CD4-positive, alpha-beta memory T cell (primary cell): ENCODE measurements at regions not wholly inside any gene's neighbourhood (a gene's known extent, or its start where the extent isn't known, plus 50 kb on each side); places are given as distances from the start of the nearest gene placed in this dataset.

Source experiments
- CTCF ChIA-PET: fragments of 350-600 bp; sonication (Branson Sonifier 250); formaldehyde crosslinking; loops from one replicate; lab custom pipeline; 2021; ENCODE audit warnings: inconsistent platforms; ENCODE audit not compliant: partially characterized antibody; lab: Charles Lee
- POLR2A ChIA-PET: fragments of 350-600 bp; sonication (Branson Sonifier 250); formaldehyde crosslinking; loops from one replicate; lab custom pipeline; 2021; ENCODE audit not compliant: partially characterized antibody; lab: Charles Lee
- DNase-seq, 5 donors: peaks; one replicate each; pipeline versions ENCODE4 v3.0.0 to v3.0.0-alpha.2; 2020 to 2022; ENCODE audit warnings: mixed read lengths in 1 of 5
- H3K27ac ChIP-seq: one replicate; pipeline ENCODE4 v1.7.0; 2013; ENCODE audit warnings: low read depth, low read length
- H3K27me3 ChIP-seq: 2 replicates; pipeline ENCODE4 v1.7.0; 2013; ENCODE audit warnings: mild to moderate bottlenecking, low read length, moderate library complexity; ENCODE audit not compliant: insufficient read depth
- H3K36me3 ChIP-seq: 2 replicates; pipeline ENCODE4 v1.7.0; 2013; ENCODE audit warnings: mild to moderate bottlenecking, low read length, moderate library complexity; ENCODE audit not compliant: insufficient read depth
- H3K4me1 ChIP-seq: 2 replicates; pipeline ENCODE4 v1.7.0; 2013; ENCODE audit warnings: mild to moderate bottlenecking, low read length, moderate library complexity; ENCODE audit not compliant: insufficient read depth
- H3K4me3 ChIP-seq, 2 donors: one replicate each; pipeline ENCODE4 v1.7.0; 2013; ENCODE audit warnings: low read length in 2 of 2, mild to moderate bottlenecking in 1 of 2
- H3K9me3 ChIP-seq, 2 donors: one replicate each; pipeline ENCODE4 v1.7.0; 2013; ENCODE audit warnings: low read length in 2 of 2, control low read depth in 1 of 2; ENCODE audit not compliant: control insufficient read depth in 1 of 2
- H3K27ac Mint-ChIP-seq, 7 donors: one replicate each; pipeline ENCODE4 v1.8.0; 2020 to 2021; ENCODE audit warnings: mixed read lengths in 7 of 7, mild to moderate bottlenecking in 6 of 7, inconsistent platforms in 3 of 7, moderate library complexity in 3 of 7
- H3K27me3 Mint-ChIP-seq, 2 donors: one replicate each; pipeline ENCODE4 v1.8.0; 2020 to 2021; ENCODE audit warnings: mixed read lengths in 2 of 2
- H3K36me3 Mint-ChIP-seq, 2 donors: one replicate each; pipeline ENCODE4 v1.8.0; 2020 to 2021; ENCODE audit warnings: mixed read lengths in 2 of 2, inconsistent platforms in 1 of 2, mild to moderate bottlenecking in 1 of 2
- H3K4me1 Mint-ChIP-seq, 4 donors: one replicate each; pipeline ENCODE4 v1.8.0; 2020 to 2021; ENCODE audit warnings: mixed read lengths in 4 of 4, mild to moderate bottlenecking in 1 of 4
- H3K4me3 Mint-ChIP-seq, 8 donors: one replicate each; pipeline ENCODE4 v1.8.0; 2020 to 2021; ENCODE audit warnings: mixed read lengths in 8 of 8, mild to moderate bottlenecking in 7 of 8, moderate library complexity in 6 of 8, inconsistent platforms in 3 of 8
- H3K9me3 Mint-ChIP-seq, 8 donors: one replicate each; pipeline ENCODE4 v1.8.0; 2020 to 2021; ENCODE audit warnings: mixed read lengths in 8 of 8, mild to moderate bottlenecking in 5 of 8, inconsistent platforms in 3 of 8, moderate library complexity in 1 of 8
- intact Hi-C: fragments of 100-400 bp; cut with micrococcal nuclease; formaldehyde crosslinking; loops from one replicate; pipeline ENCODE4 v1.15.1; 2023

DNA sequence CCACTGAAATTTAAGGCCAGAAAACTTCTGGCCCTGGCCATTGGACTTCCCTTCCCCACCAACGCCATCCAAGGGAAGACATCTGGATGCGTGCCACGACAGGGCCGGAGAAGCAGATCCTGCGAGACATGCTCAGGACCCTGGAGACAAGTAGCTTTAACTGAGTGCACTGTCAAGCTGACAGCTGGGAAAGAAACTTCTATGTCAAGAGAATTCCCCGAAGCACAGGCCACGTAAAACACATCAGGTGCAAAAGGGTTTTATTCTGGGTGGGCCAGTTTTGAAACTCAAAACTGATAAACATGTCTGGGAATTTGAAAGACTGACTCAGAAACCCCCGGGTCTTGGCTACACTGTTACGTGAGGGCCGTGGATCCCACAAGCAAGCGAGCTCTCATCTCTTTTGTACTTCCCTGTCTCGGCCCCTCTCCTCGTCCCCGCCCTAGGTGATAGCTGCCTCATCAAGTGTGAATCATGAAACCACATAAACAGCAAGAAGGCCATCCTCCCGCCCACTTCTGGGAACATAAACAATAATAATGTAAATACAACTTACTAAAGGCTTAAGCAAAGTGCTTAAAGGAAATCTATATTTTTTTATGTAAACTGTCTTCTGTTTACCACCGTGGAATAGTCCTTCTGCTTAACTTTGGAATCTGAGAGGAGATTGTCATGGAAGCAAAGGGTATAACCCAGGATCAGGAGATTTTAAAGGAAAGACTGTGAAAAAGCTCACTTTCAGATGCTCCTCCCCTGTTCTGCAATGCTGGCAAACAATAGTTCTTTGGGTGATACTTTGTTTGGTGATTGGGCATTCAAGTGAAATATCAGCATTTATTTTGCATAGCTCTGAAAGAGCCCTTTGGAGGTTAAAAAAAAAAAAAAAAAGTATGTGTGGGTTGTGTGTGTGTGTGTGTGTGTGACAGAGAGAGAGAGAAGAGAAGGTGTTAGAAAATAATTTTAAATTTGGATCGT is 406.0 kb upstream of the MAF start:
- Histone ChIP-seq H3K4me3 (no peak overlapping the region), H3K9me3 (no peaks in the 10 kb centered on the region), H3K27me3 (no peaks in the 10 kb centered on the region), H3K36me3 (no peaks in the 10 kb centered on the region), H3K4me1 (no peaks in the 10 kb centered on the region), H3K27ac (no peak overlapping the region)
- Mint-ChIP-seq H3K36me3 (no peaks in the 10 kb centered on the region), H3K27ac (no peak overlapping the region), H3K27me3 (peaks cover 7 to 8% of the 10 kb centered on the region in 2 donors), H3K4me1 (no peaks in the 10 kb centered on the region), H3K9me3 (peaks cover 0 to 9% (median 1%) of the 10 kb centered on the region in 8 donors), H3K4me3 (no peak overlapping the region)
- POLR2A ChIA-PET, result no interaction called here
- CTCF ChIA-PET, result no interaction called here
- intact Hi-C loops, result no loop called here
- DNase-seq, result no peak

DNA sequence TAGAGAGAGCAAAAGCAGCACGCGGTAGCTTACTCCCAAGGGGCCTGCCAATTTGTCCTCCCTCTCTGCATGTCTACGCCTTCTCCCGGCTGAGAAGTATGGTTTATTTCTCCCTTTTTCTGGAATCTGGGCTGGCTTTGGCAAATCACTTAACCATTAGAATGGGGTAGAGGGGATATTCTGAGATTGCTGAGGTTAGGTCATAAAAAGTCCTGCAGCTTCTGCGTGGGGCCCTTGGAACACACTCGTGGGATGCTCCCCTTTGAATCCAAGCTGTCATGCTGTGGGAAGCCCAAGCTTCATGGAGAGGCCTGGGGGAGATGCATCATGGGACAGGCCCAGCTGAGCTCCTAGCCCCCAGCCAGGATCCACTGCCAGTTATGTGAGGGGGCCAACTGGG is 403.6 kb upstream of the MAF start:
- no peaks in the 10 kb centered on the region for H3K36me3 ChIP-seq
- peaks cover 5% of the 10 kb centered on the region in 2 donors for H3K27me3 Mint-ChIP-seq
- H3K4me1 ChIP-seq, result no peaks in the 10 kb centered on the region
- no peak for DNase-seq
- H3K4me1 Mint-ChIP-seq, result no peaks in the 10 kb centered on the region
- ChIA-PET POLR2A (no interaction called here), CTCF (interaction anchor here (0.7 kb wide), 1 partner anchor 10 kb away, joined by 4 read pairs; no protein-coding TSS in a partner anchor)
- intact Hi-C loops, result no loop called here
- H3K9me3 ChIP-seq, result no peaks in the 10 kb centered on the region
- H3K4me3 ChIP-seq, result no peak overlapping the region
- no peaks in the 10 kb centered on the region for H3K36me3 Mint-ChIP-seq
- H3K27me3 ChIP-seq, result no peaks in the 10 kb centered on the region
- no peak overlapping the region for H3K27ac ChIP-seq
- H3K9me3 Mint-ChIP-seq, result peaks cover 0 to 9% (median 1%) of the 10 kb centered on the region in 8 donors
- H3K4me3 Mint-ChIP-seq, result no peak overlapping the region
- H3K27ac Mint-ChIP-seq, result no peak overlapping the region

DNA sequence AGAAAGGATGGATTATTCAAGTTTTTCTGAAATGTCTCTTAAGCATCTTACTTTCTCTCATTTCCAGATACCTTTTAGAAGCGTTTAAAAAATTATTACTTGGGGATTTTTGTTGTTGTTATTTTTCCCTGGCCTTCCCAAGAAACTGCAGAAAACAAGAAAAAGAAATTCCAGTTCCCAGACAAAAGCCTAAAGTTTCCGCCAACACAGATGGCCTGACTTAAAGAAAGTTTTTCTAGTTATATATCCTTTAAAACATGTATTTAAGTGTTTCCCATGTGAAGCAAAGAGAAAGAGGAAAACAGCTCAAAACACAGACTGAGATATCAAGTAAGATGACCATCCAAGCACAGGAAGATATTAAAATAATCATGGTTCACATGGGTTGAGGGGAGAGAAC is 401.7 kb upstream of the MAF start:
- no peak overlapping the region for H3K4me3 ChIP-seq
- H3K27ac ChIP-seq, result no peak overlapping the region
- no peaks in the 10 kb centered on the region for H3K36me3 ChIP-seq
- no peak for DNase-seq
- Mint-ChIP-seq H3K36me3 (no peaks in the 10 kb centered on the region), H3K27ac (no peak overlapping the region), H3K4me1 (no peaks in the 10 kb centered on the region), H3K27me3 (peaks cover 5% of the 10 kb centered on the region in 2 donors), H3K9me3 (peaks cover 0 to 9% (median 1%) of the 10 kb centered on the region in 8 donors), H3K4me3 (no peak overlapping the region)
- ChIA-PET CTCF (interaction anchor here (1.2 kb wide), 1 partner anchor 524 kb away, joined by 3 read pairs; no protein-coding TSS in a partner anchor), POLR2A (no interaction called here)
- no peaks in the 10 kb centered on the region for H3K4me1 ChIP-seq
- intact Hi-C loops, result no loop called here
- H3K9me3 ChIP-seq, result no peaks in the 10 kb centered on the region
- H3K27me3 ChIP-seq, result no peaks in the 10 kb centered on the region

DNA sequence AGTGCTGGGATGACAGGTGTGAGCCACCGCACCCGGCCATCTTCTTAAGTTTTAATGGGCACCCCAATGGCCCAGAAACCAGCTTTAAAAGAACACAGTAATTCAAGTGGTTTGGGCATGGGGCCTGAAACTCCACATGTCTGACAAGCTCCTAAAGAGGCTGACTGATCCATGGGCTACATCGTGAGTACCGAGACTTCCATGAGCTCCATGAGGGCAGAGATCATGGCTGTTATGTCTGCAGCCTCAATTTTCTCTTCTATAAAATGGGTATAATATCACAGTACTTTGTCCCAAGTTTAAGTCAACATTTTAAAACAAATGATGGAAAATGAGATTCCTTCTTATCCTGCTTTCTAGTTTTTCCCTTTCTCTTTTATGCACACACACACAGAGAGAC is 397.6 kb upstream of the MAF start:
- ChIA-PET POLR2A (no interaction called here), CTCF (interaction anchor here (0.9 to 1.5 kb wide), 3 partner anchors 12 to 95 kb away, joined by 4 read pairs; no protein-coding TSS in a partner anchor)
- Histone ChIP-seq H3K9me3 (no peaks in the 10 kb centered on the region), H3K27me3 (no peaks in the 10 kb centered on the region), H3K27ac (no peak overlapping the region), H3K4me1 (no peaks in the 10 kb centered on the region), H3K4me3 (no peak overlapping the region), H3K36me3 (no peaks in the 10 kb centered on the region)
- H3K27ac Mint-ChIP-seq, result no peak overlapping the region
- H3K4me3 Mint-ChIP-seq, result no peak overlapping the region
- no peak for DNase-seq
- intact Hi-C loops, result no loop called here
- H3K4me1 Mint-ChIP-seq, result no peaks in the 10 kb centered on the region
- H3K27me3 Mint-ChIP-seq, result peaks cover 3 to 5% of the 10 kb centered on the region in 2 donors
- H3K9me3 Mint-ChIP-seq, result no peaks in the 10 kb centered on the region
- no peaks in the 10 kb centered on the region for H3K36me3 Mint-ChIP-seq

DNA sequence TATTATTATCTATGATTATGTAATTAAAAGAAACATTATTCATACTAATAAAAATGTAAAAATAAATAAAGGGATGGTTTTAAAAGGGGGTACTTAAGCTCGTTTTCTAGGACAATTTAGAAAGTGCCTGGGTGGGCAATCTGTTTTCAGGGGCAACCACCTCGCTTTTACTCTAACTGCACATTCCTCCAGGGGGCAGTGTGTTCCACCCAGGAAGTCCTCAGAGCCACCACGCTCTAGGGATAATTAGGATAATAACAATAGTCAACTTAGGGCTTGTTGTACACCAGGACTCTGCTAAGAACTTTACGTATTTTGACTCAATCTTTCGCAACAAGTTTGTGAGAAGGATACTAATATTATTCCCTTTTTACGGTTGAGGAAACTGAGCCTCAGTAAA is 396.7 kb upstream of the MAF start:
- Mint-ChIP-seq H3K27me3 (peaks cover 5 to 6% of the 10 kb centered on the region in 2 donors), H3K9me3 (no peaks in the 10 kb centered on the region), H3K4me3 (no peak overlapping the region), H3K36me3 (no peaks in the 10 kb centered on the region), H3K27ac (no peak overlapping the region), H3K4me1 (no peaks in the 10 kb centered on the region)
- intact Hi-C loops, result no loop called here
- no peak for DNase-seq
- Histone ChIP-seq H3K4me1 (no peaks in the 10 kb centered on the region), H3K9me3 (no peaks in the 10 kb centered on the region), H3K4me3 (no peak overlapping the region), H3K27ac (no peak overlapping the region), H3K36me3 (no peaks in the 10 kb centered on the region), H3K27me3 (no peaks in the 10 kb centered on the region)
- CTCF ChIA-PET, result interaction anchor here (1.5 kb wide), 1 partner anchor 12 kb away, joined by 4 read pairs; no protein-coding TSS in a partner anchor
- POLR2A ChIA-PET, result no interaction called here

DNA sequence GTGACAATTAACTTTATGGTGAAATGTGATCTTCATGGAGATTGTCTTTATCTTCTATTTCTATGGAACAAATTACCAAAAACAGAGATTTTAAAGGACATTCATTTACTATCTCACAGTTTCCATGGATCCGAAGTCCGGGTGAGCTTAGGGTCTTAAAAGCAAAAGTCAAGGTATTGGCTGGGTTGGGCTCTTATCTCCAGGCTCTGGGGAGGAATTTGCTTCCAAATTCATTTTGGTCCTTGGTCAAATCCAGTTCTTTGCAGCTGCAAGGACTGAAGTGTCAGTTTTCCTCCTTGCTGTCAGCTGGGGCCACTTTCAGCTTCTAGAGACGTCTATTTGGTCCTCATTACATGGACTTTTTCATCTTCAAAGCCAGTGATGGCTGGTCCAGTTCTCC is 395.8 kb upstream of the MAF start:
- Mint-ChIP-seq H3K4me3 (no peak overlapping the region), H3K27me3 (peaks cover 5 to 6% of the 10 kb centered on the region in 2 donors), H3K27ac (no peak overlapping the region), H3K9me3 (no peaks in the 10 kb centered on the region), H3K4me1 (no peaks in the 10 kb centered on the region), H3K36me3 (no peaks in the 10 kb centered on the region)
- no peaks in the 10 kb centered on the region for H3K9me3 ChIP-seq
- no peak for DNase-seq
- H3K4me1 ChIP-seq, result no peaks in the 10 kb centered on the region
- CTCF ChIA-PET, result interaction anchor here (1.0 kb wide), 1 partner anchor 9 kb away, joined by 3 read pairs; no protein-coding TSS in a partner anchor
- H3K27me3 ChIP-seq, result no peaks in the 10 kb centered on the region
- intact Hi-C loops, result no loop called here
- H3K27ac ChIP-seq, result no peak overlapping the region
- no peaks in the 10 kb centered on the region for H3K36me3 ChIP-seq
- POLR2A ChIA-PET, result no interaction called here
- H3K4me3 ChIP-seq, result no peak overlapping the region

DNA sequence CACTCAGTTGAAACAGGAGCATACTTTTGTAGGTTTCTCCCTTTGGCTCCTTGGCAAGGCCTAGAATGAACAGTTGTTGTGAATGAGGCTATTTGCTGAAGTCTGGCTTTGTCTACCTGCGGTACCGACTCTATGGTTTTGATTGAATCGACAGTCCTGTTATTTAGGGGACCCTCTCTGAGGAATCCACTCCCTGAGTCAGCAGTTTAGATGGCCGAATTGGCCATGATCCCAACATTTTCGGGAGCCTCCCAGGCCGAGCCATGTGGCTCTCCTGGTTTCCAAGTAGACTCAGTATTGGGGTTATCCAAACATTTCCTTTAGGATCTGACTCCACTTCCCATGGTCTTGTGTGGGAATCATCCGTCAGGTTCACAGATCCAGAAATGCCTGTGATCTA is 394.8 kb upstream of the MAF start:
- intact Hi-C loops, result no loop called here
- Histone ChIP-seq H3K27ac (no peak overlapping the region), H3K9me3 (no peaks in the 10 kb centered on the region), H3K4me3 (no peak overlapping the region), H3K36me3 (no peaks in the 10 kb centered on the region), H3K4me1 (no peaks in the 10 kb centered on the region), H3K27me3 (no peaks in the 10 kb centered on the region)
- ChIA-PET CTCF (interaction anchor here (1.0 kb wide), 1 partner anchor 10 kb away, joined by 3 read pairs; no protein-coding TSS in a partner anchor), POLR2A (no interaction called here)
- no peaks in the 10 kb centered on the region for H3K36me3 Mint-ChIP-seq
- H3K4me3 Mint-ChIP-seq, result no peak overlapping the region
- H3K4me1 Mint-ChIP-seq, result no peaks in the 10 kb centered on the region
- peaks cover 5 to 6% of the 10 kb centered on the region in 2 donors for H3K27me3 Mint-ChIP-seq
- H3K27ac Mint-ChIP-seq, result no peak overlapping the region
- no peaks in the 10 kb centered on the region for H3K9me3 Mint-ChIP-seq
- DNase-seq, result no peak
